22Rv1 (cell line): ENCODE measurements at regions not wholly inside any gene's neighbourhood (a gene's known extent, or its start where the extent isn't known, plus 50 kb on each side); places are given as distances from the start of the nearest gene placed in this dataset.

ENCODE experiments used
- CTCF ChIP-seq: fragments of 450-650 bp; IDR thresholded peaks from 2 replicates; pipeline ENCODE4 v1.5.1; 2017; ENCODE audit warnings: mild to moderate bottlenecking
- ZFX ChIP-seq: fragments of 450-650 bp; IDR thresholded peaks from 2 replicates; pipeline ENCODE4 v1.6.1; 2017; ENCODE audit warnings: antibody characterized with exemption, borderline replicate concordance

GRCh38 chr2:38444247-38444646 lies 67.2 kb upstream of the ATL2 start:
- no peak for TF ChIP-seq CTCF
- no peak for TF ChIP-seq ZFX
